A549 (cell line): ENCODE measurements at regions not wholly inside any gene's neighbourhood (a gene's known extent, or its start where the extent isn't known, plus 50 kb on each side); places are given as distances from the start of the nearest gene placed in this dataset.

Experiments used
- KDM1A ChIP-seq: fragments of 200-600 bp; sonication (generic); IDR thresholded peaks from 2 replicates; pipeline ENCODE4 v1.6.1; 2016; ENCODE audit warnings: low read depth, mild to moderate bottlenecking
- POLR2A ChIP-seq: IDR thresholded peaks from 2 replicates; pipeline ENCODE4 v1.6.1; 2012; ENCODE audit warnings: mild to moderate bottlenecking, low read length
- TP53 ChIP-seq: fragments of 250-450 bp; sonication (Bioruptor Pico); IDR thresholded peaks from 2 replicates; pipeline ENCODE4 v1.5.0; 2021; ENCODE audit warnings: mild to moderate bottlenecking, moderate library complexity
- TF ChIP-seq, protein P1 (sequence below): IDR thresholded peaks from 2 replicates; pipeline ENCODE4 v1.6.1; 2012
- TF ChIP-seq, protein P2 (sequence below): fragments of >200 bp; sonication (Bioruptor Twin); formaldehyde crosslinking; IDR thresholded peaks from 3 replicates; pipeline ENCODE4 v1.5.1; 2016

DNA sequence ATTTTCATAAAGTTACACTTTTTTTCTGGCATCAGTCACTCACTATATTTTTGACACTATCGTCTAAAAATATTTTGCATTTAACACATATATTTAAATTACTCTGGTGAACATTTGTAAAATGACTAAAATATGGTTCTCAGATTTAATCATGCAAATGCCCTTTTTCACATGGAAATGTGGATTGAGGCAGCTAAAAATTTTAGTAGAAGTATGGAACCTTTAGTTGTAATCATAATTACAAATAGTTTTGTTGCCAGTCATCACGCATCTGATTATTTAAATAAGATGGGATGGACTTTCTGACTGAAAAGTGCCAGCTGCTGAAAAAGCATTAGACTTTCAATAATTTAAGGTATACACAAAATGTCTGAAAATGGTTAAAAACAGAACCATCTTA lies 119.3 kb downstream of the PDHA2 start:
- TF ChIP-seq, protein P1, sequence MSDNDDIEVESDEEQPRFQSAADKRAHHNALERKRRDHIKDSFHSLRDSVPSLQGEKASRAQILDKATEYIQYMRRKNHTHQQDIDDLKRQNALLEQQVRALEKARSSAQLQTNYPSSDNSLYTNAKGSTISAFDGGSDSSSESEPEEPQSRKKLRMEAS = no peak
- TF ChIP-seq, protein P2, sequence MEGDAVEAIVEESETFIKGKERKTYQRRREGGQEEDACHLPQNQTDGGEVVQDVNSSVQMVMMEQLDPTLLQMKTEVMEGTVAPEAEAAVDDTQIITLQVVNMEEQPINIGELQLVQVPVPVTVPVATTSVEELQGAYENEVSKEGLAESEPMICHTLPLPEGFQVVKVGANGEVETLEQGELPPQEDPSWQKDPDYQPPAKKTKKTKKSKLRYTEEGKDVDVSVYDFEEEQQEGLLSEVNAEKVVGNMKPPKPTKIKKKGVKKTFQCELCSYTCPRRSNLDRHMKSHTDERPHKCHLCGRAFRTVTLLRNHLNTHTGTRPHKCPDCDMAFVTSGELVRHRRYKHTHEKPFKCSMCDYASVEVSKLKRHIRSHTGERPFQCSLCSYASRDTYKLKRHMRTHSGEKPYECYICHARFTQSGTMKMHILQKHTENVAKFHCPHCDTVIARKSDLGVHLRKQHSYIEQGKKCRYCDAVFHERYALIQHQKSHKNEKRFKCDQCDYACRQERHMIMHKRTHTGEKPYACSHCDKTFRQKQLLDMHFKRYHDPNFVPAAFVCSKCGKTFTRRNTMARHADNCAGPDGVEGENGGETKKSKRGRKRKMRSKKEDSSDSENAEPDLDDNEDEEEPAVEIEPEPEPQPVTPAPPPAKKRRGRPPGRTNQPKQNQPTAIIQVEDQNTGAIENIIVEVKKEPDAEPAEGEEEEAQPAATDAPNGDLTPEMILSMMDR = no peak
- no peak for TF ChIP-seq POLR2A
- TF ChIP-seq TP53 (CRISPR knock-in tag) = no peak
- TF ChIP-seq KDM1A = no peak
